Calu3 (cell line): ENCODE measurements at regions not wholly inside any gene's neighbourhood (a gene's known extent, or its start where the extent isn't known, plus 50 kb on each side); places are given as distances from the start of the nearest gene placed in this dataset.

Source experiments
- BruUV-seq: library from RNA; stranded (reverse); fragments of 400-500 nt; replicated peaks from 2 replicates; lab custom pipeline; 2021; lab: Mats Ljungman, UMichigan
- CTCF ChIA-PET: fragments of 300-600 bp; sonication (Branson Sonifier 250); formaldehyde crosslinking; loops from one replicate; lab custom pipeline; 2022; ENCODE audit warnings: antibody characterized with exemption; lab: Charles Lee
- DNase-seq: peaks from one replicate; pipeline ENCODE4 v3.0.0; 2022
- H3K27ac Mint-ChIP-seq: one replicate; pipeline ENCODE4 v1.8.0; 2022; ENCODE audit warnings: mixed read lengths; ENCODE audit not compliant: unreplicated experiment
- H3K27me3 Mint-ChIP-seq: one replicate; pipeline ENCODE4 v1.8.0; 2022; ENCODE audit warnings: mixed read lengths; ENCODE audit not compliant: unreplicated experiment
- H3K36me3 Mint-ChIP-seq: one replicate; pipeline ENCODE4 v1.8.0; 2022; ENCODE audit warnings: mild to moderate bottlenecking, moderate library complexity, mixed read lengths; ENCODE audit not compliant: insufficient read depth, unreplicated experiment
- H3K4me1 Mint-ChIP-seq: one replicate; pipeline ENCODE4 v1.8.0; 2022; ENCODE audit warnings: mild to moderate bottlenecking, low read depth, mixed read lengths; ENCODE audit not compliant: unreplicated experiment
- H3K4me3 Mint-ChIP-seq: one replicate; pipeline ENCODE4 v1.8.0; 2022; ENCODE audit warnings: mild to moderate bottlenecking, low read depth, moderate library complexity, mixed read lengths; ENCODE audit not compliant: unreplicated experiment
- H3K9me3 Mint-ChIP-seq: one replicate; pipeline ENCODE4 v1.8.0; 2022; ENCODE audit warnings: low read depth, mixed read lengths; ENCODE audit not compliant: unreplicated experiment
- CTCF ChIP-seq: fragments of 200-600 bp; IDR thresholded peaks from one replicate; pipeline ENCODE4 v1.8.0; 2022; ENCODE audit warnings: antibody characterized with exemption; ENCODE audit not compliant: unreplicated experiment
- intact Hi-C: fragments of 100-400 bp; cut with micrococcal nuclease; formaldehyde crosslinking; loops from one replicate; pipeline ENCODE4 v1.10.0; 2022; ENCODE audit not compliant: unreplicated experiment

- no TSS peak for BruUV-seq
- no peak for DNase-seq
- Mint-ChIP-seq H3K27ac (no peak overlapping the region), H3K27me3 (no peaks in the 10 kb centered on the region), H3K9me3 (peaks cover 7% of the 10 kb centered on the region), H3K36me3 (no peaks in the 10 kb centered on the region), H3K4me3 (no peak overlapping the region), H3K4me1 (no peaks in the 10 kb centered on the region)
- TF ChIP-seq CTCF, result no peak
- intact Hi-C loops, result no loop called here
- CTCF ChIA-PET, result no interaction called here
Observed at GRCh38 chr2:40719414-40719813, 267.5 kb upstream of the SLC8A1 start.

- H3K36me3 Mint-ChIP-seq, result no peaks in the 10 kb centered on the region
- no peak for DNase-seq
- intact Hi-C loops, result no loop called here
- CTCF ChIA-PET, result no interaction called here
- H3K9me3 Mint-ChIP-seq, result no peaks in the 10 kb centered on the region
- H3K4me3 Mint-ChIP-seq, result no peak overlapping the region
- H3K27ac Mint-ChIP-seq, result no peak overlapping the region
- TF ChIP-seq CTCF, result no peak
- no peaks in the 10 kb centered on the region for H3K4me1 Mint-ChIP-seq
- BruUV-seq, result no TSS peak
- H3K27me3 Mint-ChIP-seq, result no peaks in the 10 kb centered on the region
Observed at GRCh38 chr2:40721595-40721994, 269.7 kb upstream of the SLC8A1 start.

- H3K4me3 Mint-ChIP-seq, result no peak overlapping the region
- no peak for TF ChIP-seq CTCF
- no peak for DNase-seq
- H3K27ac Mint-ChIP-seq, result no peak overlapping the region
- BruUV-seq, result no TSS peak
- H3K27me3 Mint-ChIP-seq, result no peaks in the 10 kb centered on the region
- intact Hi-C loops, result no loop called here
- no peaks in the 10 kb centered on the region for H3K36me3 Mint-ChIP-seq
- CTCF ChIA-PET, result no interaction called here
- H3K4me1 Mint-ChIP-seq, result no peaks in the 10 kb centered on the region
- H3K9me3 Mint-ChIP-seq, result no peaks in the 10 kb centered on the region
Observed at GRCh38 chr2:40723194-40723593, 271.3 kb upstream of the SLC8A1 start.

GRCh38 chr2:40725040-40725439, 273.1 kb upstream of the SLC8A1 start:
- BruUV-seq, result no TSS peak
- Mint-ChIP-seq H3K9me3 (no peaks in the 10 kb centered on the region), H3K4me3 (no peak overlapping the region), H3K4me1 (no peaks in the 10 kb centered on the region), H3K27me3 (no peaks in the 10 kb centered on the region), H3K36me3 (no peaks in the 10 kb centered on the region), H3K27ac (no peak overlapping the region)
- DNase-seq, result no peak
- intact Hi-C loops, result no loop called here
- CTCF ChIA-PET, result no interaction called here
- TF ChIP-seq CTCF, result no peak
